Prostate gland (tissue), 2 donors: ENCODE measurements at regions not wholly inside any gene's neighbourhood (a gene's known extent, or its start where the extent isn't known, plus 50 kb on each side); places are given as distances from the start of the nearest gene placed in this dataset.

Experiments
- DNase-seq: peaks from one replicate; pipeline ENCODE4 v3.0.0-alpha.2; 2019; ENCODE audit warnings: low spot score
- H3K27ac ChIP-seq, 2 donors: fragments of 200-600 bp; sonication (generic); 2 replicates each; pipeline ENCODE4 v1.5.1; 2017 to 2019
- H3K27me3 ChIP-seq: fragments of 200-600 bp; sonication (generic); replicated peaks from 2 replicates; pipeline ENCODE4 v1.5.1; 2019; ENCODE audit not compliant: insufficient read depth
- H3K36me3 ChIP-seq, 2 donors: fragments of 200-600 bp; sonication (generic); 1 replicate in 1 of 2; 2 replicates in 1 of 2; pipeline versions ENCODE4 v1.5.1 to v1.8.1; 2017 to 2019
- H3K4me1 ChIP-seq: fragments of 200-600 bp; sonication (generic); replicated peaks from 2 replicates; pipeline ENCODE4 v1.5.1; 2019
- H3K4me3 ChIP-seq, 2 donors: fragments of 200-600 bp; sonication (generic); 2 replicates each; pipeline ENCODE4 v1.5.1; 2017 to 2019
- H3K9me3 ChIP-seq: fragments of 200-600 bp; sonication (generic); 2 replicates; pipeline ENCODE4 v1.5.1; 2017
- POLR2A ChIP-seq: fragments of 450-650 bp; IDR thresholded peaks from one replicate; pipeline ENCODE4 v1.6.1; 2016; ENCODE audit warnings: antibody characterized with exemption, mild to moderate bottlenecking
- POLR2AphosphoS5 ChIP-seq: sonication (generic); formaldehyde crosslinking; IDR thresholded peaks from one replicate; pipeline ENCODE4 v1.6.1; 2017; ENCODE audit warnings: antibody characterized with exemption
- WGBS: methylation state at CpG from one replicate; pipeline ENCODE4 v1.1.5; 2018; 5-methylcytosine and 5-hydroxymethylcytosine counted together
- intact Hi-C: fragments of 100-400 bp; cut with DNase I; formaldehyde crosslinking; loops from one replicate; pipeline ENCODE4 v1.14.2; 2022
- TF ChIP-seq, protein P1 (sequence below), 4 experiments: fragments of 200-600 bp in 2 of 4; fragments of 450-650 bp in 2 of 4; sonication (generic) in 2 of 4; IDR thresholded peaks; 1 replicate in 3 of 4; 2 replicates in 1 of 4; pipeline ENCODE4 v1.5.1; 2016 to 2019; ENCODE audit warnings: antibody characterized with exemption in 4 of 4, mild to moderate bottlenecking in 2 of 4, moderate library complexity in 2 of 4

DNA sequence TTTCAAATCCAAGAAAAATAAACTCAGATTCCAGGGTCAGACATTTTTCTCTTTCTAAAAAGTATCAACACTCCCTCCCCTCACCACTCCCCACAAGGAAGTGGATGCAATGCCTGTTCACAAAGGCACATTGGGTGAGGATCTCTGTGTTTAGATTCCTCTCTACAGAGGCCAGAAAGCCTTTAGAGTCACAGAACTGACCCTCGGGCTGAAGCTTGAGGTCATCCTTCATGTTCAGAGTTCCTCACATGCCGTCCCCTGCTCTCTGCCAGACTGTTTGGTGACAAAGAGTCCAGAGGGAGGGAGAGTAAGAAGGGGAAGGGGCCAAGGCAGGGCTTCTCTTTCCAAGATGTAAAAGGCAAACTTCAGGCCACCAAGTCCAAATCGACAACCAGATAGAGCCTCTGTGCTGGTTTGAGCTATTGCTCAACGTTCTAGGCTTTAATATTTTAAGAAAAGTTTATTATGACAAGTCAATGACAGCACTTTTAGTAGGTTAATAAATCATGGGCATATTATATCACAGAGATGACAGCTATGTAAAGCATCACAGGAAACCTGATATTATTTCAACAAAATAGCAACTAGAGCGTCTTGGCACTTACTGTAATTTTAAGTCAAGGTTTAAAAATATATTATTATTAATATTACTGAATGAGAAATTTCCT is 269.4 kb downstream of the ETAA1 start:
- Histone ChIP-seq H3K27ac (peak overlapping the region in 1 of 2 donors; percentile 29), H3K9me3 (no peaks in the 10 kb centered on the region), H3K36me3 (no peaks in the 10 kb centered on the region), H3K4me1 (no peaks in the 10 kb centered on the region), H3K4me3 (no peak overlapping the region), H3K27me3 (no peaks in the 10 kb centered on the region)
- DNase-seq = peak; percentile 4
- intact Hi-C loops = loop anchor here (5.0 to 10.0 kb wide), 3 partner anchors 106 to 368 kb away; no protein-coding TSS in a partner anchor
- TF ChIP-seq POLR2A (no peak), POLR2AphosphoS5 (peak; percentile 48)
- TF ChIP-seq, protein P1, sequence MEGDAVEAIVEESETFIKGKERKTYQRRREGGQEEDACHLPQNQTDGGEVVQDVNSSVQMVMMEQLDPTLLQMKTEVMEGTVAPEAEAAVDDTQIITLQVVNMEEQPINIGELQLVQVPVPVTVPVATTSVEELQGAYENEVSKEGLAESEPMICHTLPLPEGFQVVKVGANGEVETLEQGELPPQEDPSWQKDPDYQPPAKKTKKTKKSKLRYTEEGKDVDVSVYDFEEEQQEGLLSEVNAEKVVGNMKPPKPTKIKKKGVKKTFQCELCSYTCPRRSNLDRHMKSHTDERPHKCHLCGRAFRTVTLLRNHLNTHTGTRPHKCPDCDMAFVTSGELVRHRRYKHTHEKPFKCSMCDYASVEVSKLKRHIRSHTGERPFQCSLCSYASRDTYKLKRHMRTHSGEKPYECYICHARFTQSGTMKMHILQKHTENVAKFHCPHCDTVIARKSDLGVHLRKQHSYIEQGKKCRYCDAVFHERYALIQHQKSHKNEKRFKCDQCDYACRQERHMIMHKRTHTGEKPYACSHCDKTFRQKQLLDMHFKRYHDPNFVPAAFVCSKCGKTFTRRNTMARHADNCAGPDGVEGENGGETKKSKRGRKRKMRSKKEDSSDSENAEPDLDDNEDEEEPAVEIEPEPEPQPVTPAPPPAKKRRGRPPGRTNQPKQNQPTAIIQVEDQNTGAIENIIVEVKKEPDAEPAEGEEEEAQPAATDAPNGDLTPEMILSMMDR (IDR thresholded peaks at IDR 0.05) = no peak
- 41% methylated on average over 5 of the region's 5 CpGs for WGBS

DNA sequence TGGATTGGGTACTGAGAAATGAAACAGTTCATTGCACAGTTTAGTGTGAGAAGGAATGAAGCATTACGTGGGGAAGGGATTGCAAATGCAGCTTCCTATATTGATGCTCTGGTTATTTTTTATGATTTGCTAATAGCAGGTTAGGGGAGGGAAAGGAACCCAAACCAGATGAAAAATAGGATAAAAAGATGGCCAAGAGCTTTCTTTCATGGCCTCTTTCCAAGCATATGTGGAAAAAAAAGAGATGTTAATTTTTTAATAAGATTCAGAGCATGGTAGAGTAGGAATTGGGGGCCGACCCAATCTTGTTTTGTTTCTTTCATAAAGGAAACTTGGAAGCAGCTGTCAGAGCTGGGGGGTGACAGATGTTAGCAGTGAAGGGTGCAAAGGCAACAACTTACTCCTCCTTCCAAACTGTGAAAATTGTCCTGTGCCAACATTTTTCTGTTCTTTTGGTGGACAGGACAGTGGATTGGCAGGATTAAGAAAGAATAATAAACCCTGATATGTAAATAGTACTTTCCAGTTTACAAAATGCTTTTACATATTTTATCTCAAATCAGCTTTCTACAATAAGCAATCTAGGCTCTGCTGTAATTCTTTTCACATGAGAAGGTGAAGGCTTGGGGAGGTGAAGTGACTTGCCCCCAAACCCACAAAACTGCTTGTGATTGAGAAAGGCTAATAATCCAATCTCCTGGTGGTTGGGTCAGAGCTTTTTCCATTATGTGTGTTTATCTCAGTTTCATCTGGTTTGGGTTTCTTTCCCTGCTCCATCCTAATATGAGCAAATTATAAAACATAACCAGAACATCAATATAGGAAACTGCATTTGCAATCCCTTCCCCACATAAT is 270.1 kb downstream of the ETAA1 start:
- H3K36me3 ChIP-seq = no peaks in the 10 kb centered on the region
- TF ChIP-seq POLR2AphosphoS5 = no peak
- TF ChIP-seq POLR2A = no peak
- TF ChIP-seq, protein P1 (IDR thresholded peaks at IDR 0.05) = no peak
- no peaks in the 10 kb centered on the region for H3K9me3 ChIP-seq
- DNase-seq = no peak
- no peak overlapping the region for H3K4me3 ChIP-seq
- H3K27ac ChIP-seq = no peak overlapping the region
- no peaks in the 10 kb centered on the region for H3K27me3 ChIP-seq
- 43% methylated on average over 2 of the region's 2 CpGs for WGBS
- no peaks in the 10 kb centered on the region for H3K4me1 ChIP-seq
- intact Hi-C loops = loop anchor here (5.0 to 10.0 kb wide), 3 partner anchors 105 to 368 kb away; no protein-coding TSS in a partner anchor

DNA sequence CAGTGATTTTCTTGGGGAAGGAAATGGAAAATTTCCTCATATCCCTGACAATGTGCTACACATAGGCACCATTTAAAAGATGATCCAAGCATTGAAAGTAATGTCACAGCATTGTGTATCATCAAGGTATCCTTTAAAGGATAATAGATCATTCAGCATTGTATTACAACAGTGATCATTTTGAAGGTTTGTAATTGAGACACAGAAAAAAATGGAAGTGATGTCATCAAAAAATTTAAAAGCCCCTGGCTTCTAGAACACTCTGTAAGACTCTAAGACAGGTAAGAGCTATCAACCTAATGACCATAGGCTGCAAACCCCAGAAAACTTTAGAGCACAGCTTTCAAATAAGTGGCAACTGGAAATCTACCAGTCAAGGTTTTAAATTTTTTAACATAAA is 271.4 kb downstream of the ETAA1 start:
- Histone ChIP-seq H3K36me3 (no peaks in the 10 kb centered on the region), H3K27me3 (no peaks in the 10 kb centered on the region), H3K27ac (no peak overlapping the region), H3K4me1 (no peaks in the 10 kb centered on the region), H3K4me3 (no peak overlapping the region), H3K9me3 (no peaks in the 10 kb centered on the region)
- no peak for DNase-seq
- TF ChIP-seq POLR2AphosphoS5 (no peak), POLR2A (no peak)
- TF ChIP-seq, protein P1 (IDR thresholded peaks at IDR 0.05) = no peak
- intact Hi-C loops = loop anchor here (5.0 to 10.0 kb wide), 3 partner anchors 104 to 366 kb away; no protein-coding TSS in a partner anchor

DNA sequence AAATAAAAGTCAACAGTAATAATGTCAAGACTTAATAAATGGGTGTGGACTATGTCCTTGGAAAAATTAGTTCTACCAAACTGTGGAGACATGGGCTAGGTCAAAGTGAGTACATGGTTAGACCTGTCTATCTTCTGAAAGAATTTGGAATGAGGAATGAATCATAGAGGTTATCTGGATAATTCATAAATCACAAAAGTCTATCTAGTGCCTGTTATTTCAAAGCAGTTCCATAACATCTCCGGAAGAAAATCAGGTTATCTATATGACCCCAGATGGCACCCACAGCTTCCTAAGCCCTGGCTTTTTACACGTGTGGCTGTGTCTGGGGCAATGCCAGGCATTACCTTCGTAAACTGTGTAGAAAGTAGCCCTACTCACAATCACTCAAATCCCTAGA is 272.0 kb downstream of the ETAA1 start:
- no peak for TF ChIP-seq POLR2A
- no peak for TF ChIP-seq POLR2AphosphoS5
- TF ChIP-seq, protein P1 (IDR thresholded peaks at IDR 0.05) = no peak
- no peaks in the 10 kb centered on the region for H3K9me3 ChIP-seq
- WGBS = 86% methylated on average over 3 of the region's 3 CpGs
- no peak overlapping the region for H3K27ac ChIP-seq
- H3K4me1 ChIP-seq = no peaks in the 10 kb centered on the region
- H3K4me3 ChIP-seq = no peak overlapping the region
- intact Hi-C loops = loop anchor here (5.0 to 10.0 kb wide), 3 partner anchors 103 to 366 kb away; no protein-coding TSS in a partner anchor
- no peaks in the 10 kb centered on the region for H3K36me3 ChIP-seq
- DNase-seq = no peak
- no peaks in the 10 kb centered on the region for H3K27me3 ChIP-seq
